HG02588 (cell line): ENCODE measurements at regions not wholly inside any gene's neighbourhood (a gene's known extent, or its start where the extent isn't known, plus 50 kb on each side); places are given as distances from the start of the nearest gene placed in this dataset.
"Not testable (repeated sequence)": the region's sequence is repeated elsewhere in the genome, so short reads cannot be mapped to it uniquely, and the experiment has no call there.

ENCODE experiments used
- ATAC-seq: cut with Tn5 transposase; IDR thresholded peaks from one replicate; pipeline ENCODE4 v1.9.1; 2021; ENCODE audit warnings: mild to moderate bottlenecking, moderate library complexity; ENCODE audit not compliant: unreplicated experiment

- ATAC-seq = not testable (repeated sequence)
Measured at GRCh38 chr2:14904378-14904777, 271.9 kb downstream of the LRATD1 start.

DNA sequence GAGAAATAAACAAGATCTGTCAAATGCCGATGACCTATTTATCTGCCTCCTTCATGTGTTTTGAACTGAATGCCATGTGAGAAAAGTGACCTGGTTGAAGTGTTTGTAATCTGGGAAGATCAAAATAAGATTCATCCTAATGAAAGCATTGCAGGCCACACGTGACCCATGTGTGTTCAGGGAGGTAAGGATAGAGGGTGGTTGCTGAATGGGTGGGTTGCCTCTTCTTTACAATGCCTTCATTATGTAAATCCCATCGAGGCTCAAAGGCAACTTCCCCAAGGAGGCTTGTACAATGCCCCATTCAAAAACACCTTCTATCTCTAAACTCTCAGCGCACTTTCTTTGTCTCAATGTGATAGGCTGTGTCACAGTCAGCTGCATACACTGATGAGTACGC is 273.1 kb downstream of the LRATD1 start:
- ATAC-seq = no peak

- ATAC-seq = no peak
Measured at GRCh38 chr2:14907014-14907612, 274.6 kb downstream of the LRATD1 start.

GRCh38 chr2:14909795-14910194 is 277.3 kb downstream of the LRATD1 start:
- no peak for ATAC-seq

- ATAC-seq = no peak
Measured at GRCh38 chr2:14910654-14911053, 278.1 kb downstream of the LRATD1 start.

GRCh38 chr2:14915983-14916382 is 283.5 kb downstream of the LRATD1 start:
- ATAC-seq = no peak

DNA sequence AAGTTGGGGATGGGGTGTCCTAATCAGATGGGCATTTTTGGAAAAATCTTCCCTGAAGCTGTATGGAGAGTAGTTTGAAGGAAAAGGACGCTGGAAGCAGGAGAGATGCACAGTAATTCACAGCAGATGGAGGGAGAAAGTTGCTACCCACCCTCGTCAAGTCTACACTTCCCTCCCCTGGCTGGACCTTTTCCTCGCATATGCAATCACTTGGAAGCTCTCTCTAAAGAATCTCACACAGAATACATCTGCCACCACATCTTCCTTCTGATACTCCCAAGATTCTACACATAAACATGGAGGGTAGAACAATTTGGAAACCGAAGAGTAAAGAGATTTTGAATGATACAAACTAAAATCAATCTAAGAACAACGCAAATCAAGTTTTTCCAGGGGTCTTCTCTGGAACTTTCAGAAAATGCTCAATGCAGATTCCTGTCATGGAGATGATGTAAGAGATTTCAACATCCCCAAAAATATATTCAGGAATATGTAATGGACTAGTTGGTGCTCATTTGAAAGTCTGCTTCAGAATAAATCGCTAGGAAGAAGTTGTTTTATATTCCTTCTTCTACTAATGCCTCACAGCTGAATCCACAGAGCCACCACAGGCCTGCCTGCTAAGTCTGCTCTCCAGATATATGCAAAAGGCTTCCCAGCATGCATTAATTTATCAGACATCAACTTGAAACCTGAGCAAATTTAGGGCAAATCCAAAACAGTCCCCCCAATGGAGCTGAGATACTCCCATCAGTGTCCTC is 291.5 kb downstream of the LRATD1 start:
- ATAC-seq = no peak

GRCh38 chr2:14925471-14925870 is 293.0 kb downstream of the LRATD1 start:
- no peak for ATAC-seq

DNA sequence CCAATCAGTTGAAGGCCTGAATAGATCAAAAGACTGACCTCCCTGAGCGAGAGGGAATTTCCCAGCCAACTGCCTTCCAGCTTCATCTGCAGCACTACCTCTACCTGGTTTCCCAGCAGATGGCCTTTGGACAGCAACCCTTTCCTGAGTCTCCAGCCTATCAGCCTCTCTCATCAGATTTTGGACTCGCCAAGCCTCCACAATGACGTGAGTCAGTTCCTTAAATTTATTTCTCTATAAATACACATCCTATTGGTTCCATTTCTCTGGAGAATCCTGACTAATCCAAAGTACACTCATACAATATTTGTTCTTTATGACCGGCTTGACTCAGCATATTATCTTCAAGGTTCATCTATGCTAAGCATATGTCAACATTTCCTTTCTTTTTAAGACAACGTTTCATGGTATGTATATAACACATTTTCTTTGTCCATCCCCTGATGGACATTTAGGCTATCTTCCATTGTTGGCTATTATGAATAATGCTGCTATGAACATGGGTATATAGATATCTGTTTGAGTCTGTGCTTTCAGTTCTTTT is 294.6 kb downstream of the LRATD1 start:
- no peak for ATAC-seq

- ATAC-seq = no peak
Measured at GRCh38 chr2:14928056-14928455, 295.5 kb downstream of the LRATD1 start.

- ATAC-seq = no peak
Measured at GRCh38 chr2:14930441-14930840, 297.9 kb downstream of the LRATD1 start.

DNA sequence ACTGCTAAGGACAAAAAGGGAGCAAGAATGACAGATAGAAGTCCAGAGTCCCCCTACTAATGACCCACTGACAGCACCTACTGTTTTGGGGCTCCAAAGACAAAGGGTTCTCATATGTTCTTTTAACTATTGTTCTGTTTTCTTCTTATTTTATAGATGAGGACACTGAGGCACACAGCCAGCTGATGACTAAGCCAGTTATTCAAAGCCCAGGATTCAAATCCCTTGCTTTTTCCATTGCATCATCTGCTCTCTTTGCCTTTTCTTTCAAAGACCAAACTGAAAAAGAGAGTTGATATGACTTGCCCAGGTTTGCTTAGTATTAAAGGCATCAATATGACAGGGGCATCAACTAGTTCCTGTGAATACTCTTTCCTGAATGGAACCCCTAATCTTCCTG is 299.8 kb downstream of the LRATD1 start:
- ATAC-seq = no peak

GRCh38 chr2:14933753-14934152 is 301.2 kb downstream of the LRATD1 start:
- no peak for ATAC-seq

- no peak for ATAC-seq
Measured at GRCh38 chr2:14936426-14936825, 303.9 kb downstream of the LRATD1 start.

GRCh38 chr2:14937336-14937735 is 304.8 kb downstream of the LRATD1 start:
- ATAC-seq = no peak

GRCh38 chr2:14941151-14941631 is 308.7 kb downstream of the LRATD1 start:
- no peak for ATAC-seq

DNA sequence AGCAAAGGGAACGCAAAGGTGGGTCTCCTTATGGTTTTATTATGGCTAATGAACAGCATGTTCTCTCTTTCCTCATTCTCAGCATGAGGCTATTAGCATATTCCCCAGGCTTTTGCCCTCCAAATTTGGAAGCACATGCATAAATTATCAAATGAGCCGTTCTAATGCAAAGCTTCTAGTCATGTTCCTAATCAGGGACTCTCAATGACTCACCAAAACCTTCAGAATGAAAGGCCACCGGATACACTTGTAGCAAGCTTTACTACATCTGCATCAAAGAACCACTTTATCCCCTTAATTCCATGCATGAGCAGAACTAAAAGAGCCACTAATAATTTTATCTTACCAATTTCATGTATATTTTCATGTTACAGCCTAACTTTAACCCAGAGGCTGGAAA is 310.5 kb downstream of the LRATD1 start:
- no peak for ATAC-seq

DNA sequence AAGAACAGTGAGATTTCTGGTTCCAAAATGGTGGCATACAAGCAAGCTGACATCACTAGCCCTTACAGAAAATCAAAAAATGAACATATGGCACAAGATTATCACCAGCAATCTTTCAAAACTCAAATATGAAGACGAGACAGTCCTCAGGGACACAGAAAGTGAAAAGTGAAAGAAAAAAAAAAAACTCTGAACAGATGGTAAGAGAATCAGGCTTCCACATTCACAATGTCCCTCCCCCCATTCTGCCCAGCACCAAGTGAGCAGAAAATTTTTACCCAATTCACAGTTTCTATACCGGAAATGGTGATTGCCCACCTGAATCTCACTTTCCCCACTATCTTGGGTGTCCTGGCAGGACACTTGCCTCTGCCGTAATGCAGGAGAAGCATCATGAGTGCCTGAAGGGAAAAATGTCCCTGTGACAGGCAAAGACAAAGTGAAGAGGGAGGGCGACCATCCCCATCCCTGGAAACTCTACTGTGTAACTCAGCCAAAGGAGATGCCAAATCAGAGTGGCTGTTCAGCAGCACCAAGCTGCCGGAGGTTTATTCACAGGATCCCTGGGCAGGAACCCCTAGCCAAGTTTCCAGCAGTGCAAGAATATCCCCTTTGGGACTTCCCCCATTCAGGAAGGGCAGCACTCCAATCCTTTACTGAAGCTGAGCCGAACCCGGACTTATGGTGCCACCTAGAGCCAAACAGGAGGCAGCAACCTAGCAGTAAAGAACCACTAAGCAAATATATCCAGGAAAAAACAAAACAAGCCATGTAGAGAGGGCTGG is 312.2 kb downstream of the LRATD1 start:
- ATAC-seq = no peak

DNA sequence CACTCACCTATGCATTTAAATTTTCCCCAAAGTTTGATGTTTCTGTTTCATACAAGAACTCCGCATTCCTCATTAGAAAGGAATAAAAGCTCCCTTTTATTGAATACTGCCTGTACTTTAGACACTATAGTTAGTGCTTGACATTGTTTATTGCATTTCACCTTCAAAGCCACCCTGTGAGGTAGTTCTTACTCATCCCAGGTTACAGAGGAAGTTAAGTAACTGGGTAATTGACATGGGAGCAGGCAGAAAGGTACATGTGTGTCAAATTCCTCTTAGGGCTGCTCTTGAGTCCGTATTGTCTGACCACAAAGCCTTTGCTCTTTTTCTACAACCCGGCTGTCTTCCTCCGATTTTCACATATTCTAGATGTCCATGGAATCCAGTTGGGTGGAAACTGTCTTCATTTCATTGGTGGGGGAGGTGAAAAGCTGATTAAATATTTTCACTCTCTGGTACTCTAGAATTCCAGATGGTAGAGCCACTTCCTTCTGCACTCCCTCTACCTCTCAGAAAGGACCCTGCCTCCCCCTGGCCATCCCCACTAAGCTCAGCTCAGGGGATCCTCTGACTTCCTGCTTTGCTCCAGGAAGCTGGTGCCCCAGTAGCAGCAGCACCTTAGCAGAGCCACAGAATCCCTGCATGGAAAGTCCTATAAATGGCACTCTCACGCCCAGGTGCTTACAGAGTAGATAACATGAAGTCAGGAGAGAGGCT is 319.2 kb downstream of the LRATD1 start:
- ATAC-seq = no peak

DNA sequence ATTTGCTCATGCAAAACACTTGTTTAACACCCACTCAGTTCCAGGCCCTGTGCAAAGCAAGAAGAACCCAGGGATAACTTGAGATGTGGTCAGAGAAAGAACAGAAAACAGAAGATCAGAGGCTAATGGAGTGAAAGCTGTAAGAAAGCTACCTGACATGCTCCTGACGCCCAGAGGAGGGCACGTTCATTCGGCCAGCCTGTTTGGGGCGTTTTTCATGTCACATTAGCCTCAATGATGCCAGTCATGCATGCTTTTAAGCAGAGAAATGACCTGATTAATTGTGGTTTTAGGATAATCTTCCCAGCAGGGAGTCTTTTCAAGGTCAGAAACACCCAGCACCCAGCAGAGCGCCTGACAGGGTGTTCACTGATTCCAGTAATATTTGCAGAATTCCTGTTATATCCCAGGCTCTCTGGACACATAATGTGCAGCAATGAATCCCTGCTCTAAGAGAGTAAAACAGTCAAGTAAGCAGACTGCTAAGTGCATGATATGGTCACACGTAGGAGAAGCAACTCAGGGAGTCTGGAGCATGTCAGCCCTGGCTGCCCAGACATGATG is 320.0 kb downstream of the LRATD1 start:
- no peak for ATAC-seq
